HK-2 (cell line): ENCODE measurements at regions not wholly inside any gene's neighbourhood (a gene's known extent, or its start where the extent isn't known, plus 50 kb on each side); places are given as distances from the start of the nearest gene placed in this dataset.
A peak's percentile ranks its signal among the peaks of the same experiment; 100 is the strongest.
"Not testable (repeated sequence)": the region's sequence is repeated elsewhere in the genome, so short reads cannot be mapped to it uniquely, and the experiment has no call there.

Experiments
- DNase-seq: peaks from one replicate; pipeline ENCODE4 v3.0.0-alpha.2; 2018; ENCODE audit not compliant: unreplicated experiment

- DNase-seq, result no peak
Measured at GRCh38 chr7:25711940-25712339, 440.1 kb upstream of the NFE2L3 start.

GRCh38 chr7:25712500-25712899 is 439.5 kb upstream of the NFE2L3 start:
- DNase-seq, result no peak

GRCh38 chr7:25714013-25714412 is 438.0 kb upstream of the NFE2L3 start:
- no peak for DNase-seq

- DNase-seq, result peak; percentile 41
Measured at GRCh38 chr7:25716421-25716820, 435.6 kb upstream of the NFE2L3 start.

- no peak for DNase-seq
Measured at GRCh38 chr7:25718596-25718995, 433.4 kb upstream of the NFE2L3 start.

GRCh38 chr7:25719190-25719896 is 432.7 kb upstream of the NFE2L3 start:
- no peak for DNase-seq

GRCh38 chr7:25720427-25720826 is 431.6 kb upstream of the NFE2L3 start:
- DNase-seq, result no peak

- no peak for DNase-seq
Measured at GRCh38 chr7:25722856-25723255, 429.1 kb upstream of the NFE2L3 start.

- DNase-seq, result no peak
Measured at GRCh38 chr7:25725451-25725850, 426.5 kb upstream of the NFE2L3 start.

GRCh38 chr7:25726170-25726780 is 425.7 kb upstream of the NFE2L3 start:
- no peak for DNase-seq

- DNase-seq, result no peak
Measured at GRCh38 chr7:25726781-25727311, 425.2 kb upstream of the NFE2L3 start.

- no peak for DNase-seq
Measured at GRCh38 chr7:25727446-25727845, 424.6 kb upstream of the NFE2L3 start.

- no peak for DNase-seq
Measured at GRCh38 chr7:25727876-25728275, 424.1 kb upstream of the NFE2L3 start.

- DNase-seq, result no peak
Measured at GRCh38 chr7:25731068-25731845, 420.7 kb upstream of the NFE2L3 start.

GRCh38 chr7:25731846-25732245 is 420.2 kb upstream of the NFE2L3 start:
- DNase-seq, result no peak

GRCh38 chr7:25732766-25733217 is 419.2 kb upstream of the NFE2L3 start:
- no peak for DNase-seq

- DNase-seq, result no peak
Measured at GRCh38 chr7:25735674-25736242, 416.2 kb upstream of the NFE2L3 start.

- no peak for DNase-seq
Measured at GRCh38 chr7:25738528-25738927, 413.5 kb upstream of the NFE2L3 start.

- no peak for DNase-seq
Measured at GRCh38 chr7:25739143-25739542, 412.9 kb upstream of the NFE2L3 start.

GRCh38 chr7:25742316-25742715 is 409.7 kb upstream of the NFE2L3 start:
- no peak for DNase-seq

- not testable (repeated sequence) for DNase-seq
Measured at GRCh38 chr7:25743670-25744451, 408.1 kb upstream of the NFE2L3 start.
